IMR-90 (cell line): ENCODE measurements at regions not wholly inside any gene's neighbourhood (a gene's known extent, or its start where the extent isn't known, plus 50 kb on each side); places are given as distances from the start of the nearest gene placed in this dataset.

Source experiments
- ATAC-seq: fragments of 200-7000 bp; cut with Tn5 transposase; 2 replicates; pipeline ENCODE4 v1.9.1; 2020; ENCODE audit warnings: low read depth, mild to moderate bottlenecking, moderate library complexity
- BruUV-seq: library from RNA; stranded (reverse); fragments of 400-500 nt; replicated peaks from 2 replicates; lab custom pipeline; 2021; lab: Mats Ljungman, UMichigan
- CTCF ChIA-PET: fragments of 300-600 bp; formaldehyde crosslinking; extraction: SDS; loops from one replicate; lab custom pipeline; 2021; ENCODE audit warnings: antibody characterized with exemption; lab: Yijun Ruan, JAX
- POLR2A ChIA-PET: fragments of 300-600 bp; sonication (Branson Sonifier 250); formaldehyde crosslinking; loops from one replicate; lab custom pipeline; 2022; ENCODE audit warnings: antibody characterized with exemption; ENCODE audit not compliant: unreplicated experiment; lab: Charles Lee
- DNase-seq: peaks from one replicate; pipeline ENCODE4 v3.0.0; 2013
- H2AFZ ChIP-seq: replicated peaks from 2 replicates; pipeline ENCODE3; 2013; ENCODE audit warnings: low read length, mild to moderate bottlenecking; ENCODE audit not compliant: poor library complexity
- H2AK5ac ChIP-seq: 2 replicates; pipeline ENCODE4 v1.6.1; 2013; ENCODE audit warnings: low read depth, low read length, inconsistent platforms
- H2AK9ac ChIP-seq: replicated peaks from 2 replicates; pipeline ENCODE3; 2013; ENCODE audit warnings: mild to moderate bottlenecking, low read depth, low read length, moderate library complexity; ENCODE audit not compliant: poor library complexity
- H2BK120ac ChIP-seq: 2 replicates; pipeline ENCODE4 v1.6.1; 2013; ENCODE audit warnings: low read depth, low read length, inconsistent platforms
- H2BK15ac ChIP-seq: 3 replicates; pipeline ENCODE4 v1.6.1; 2013; ENCODE audit warnings: low read depth, low read length, inconsistent platforms
- H2BK20ac ChIP-seq: 2 replicates; pipeline ENCODE4 v1.6.1; 2013; ENCODE audit warnings: low read depth, mild to moderate bottlenecking, inconsistent platforms, low read length, moderate library complexity
- H2BK5ac ChIP-seq: 2 replicates; pipeline ENCODE4 v1.6.1; 2013; ENCODE audit warnings: mild to moderate bottlenecking, low read depth, low read length, inconsistent platforms; ENCODE audit not compliant: poor library complexity, severe bottlenecking
- H3K14ac ChIP-seq: replicated peaks from 2 replicates; pipeline ENCODE4 v1.6.1; 2013; ENCODE audit warnings: low read depth, low read length, inconsistent platforms
- H3K18ac ChIP-seq: 2 replicates; pipeline ENCODE4 v1.6.1; 2013; ENCODE audit warnings: low read depth, low read length, control low read depth
- H3K23ac ChIP-seq: 2 replicates; pipeline ENCODE4 v1.6.1; 2013; ENCODE audit warnings: low read depth, low read length, inconsistent platforms
- H3K27ac ChIP-seq: 2 replicates; pipeline ENCODE4 v1.5.1; 2013; ENCODE audit warnings: mild to moderate bottlenecking, control low read depth, low read length; ENCODE audit not compliant: insufficient read depth
- H3K27me3 ChIP-seq: 2 replicates; pipeline ENCODE4 v1.6.1; 2013; ENCODE audit warnings: low read length; ENCODE audit not compliant: control insufficient read depth, insufficient read depth
- H3K36me3 ChIP-seq: 2 replicates; pipeline ENCODE4 v1.6.1; 2013; ENCODE audit warnings: low read length, mixed read lengths; ENCODE audit not compliant: control insufficient read depth, insufficient read depth
- H3K4ac ChIP-seq: 2 replicates; pipeline ENCODE4 v1.6.1; 2013; ENCODE audit warnings: low read depth, low read length, inconsistent platforms
- H3K4me1 ChIP-seq: 2 replicates; pipeline ENCODE4 v1.6.1; 2013; ENCODE audit warnings: low read length, mixed read lengths; ENCODE audit not compliant: control insufficient read depth, insufficient read depth
- H3K4me2 ChIP-seq: 2 replicates; pipeline ENCODE4 v1.6.1; 2013; ENCODE audit warnings: low read depth, mild to moderate bottlenecking, control low read depth, low read length, moderate library complexity
- H3K4me3 ChIP-seq: 2 replicates; pipeline ENCODE4 v1.5.1; 2013; ENCODE audit warnings: low read depth, mild to moderate bottlenecking, control low read depth, low read length, moderate library complexity; ENCODE audit not compliant: insufficient read depth
- H3K56ac ChIP-seq: 2 replicates; pipeline ENCODE4 v1.6.1; 2013; ENCODE audit warnings: low read length, inconsistent platforms; ENCODE audit not compliant: insufficient read depth; ENCODE audit errors: extremely low read depth
- H3K79me1 ChIP-seq, 2 experiments: 2 replicates each; pipeline ENCODE4 v1.6.1; 2013; ENCODE audit warnings: low read length in 2 of 2, inconsistent platforms in 1 of 2, low read depth in 1 of 2
- H3K9ac ChIP-seq: 2 replicates; pipeline ENCODE4 v1.6.1; 2013; ENCODE audit warnings: low read depth, low read length, control low read depth
- H3K9me1 ChIP-seq: 2 replicates; pipeline ENCODE4 v1.6.1; 2013; ENCODE audit warnings: low read length, inconsistent platforms; ENCODE audit not compliant: insufficient read depth
- H3K9me3 ChIP-seq: 2 replicates; pipeline ENCODE4 v1.6.1; 2013; ENCODE audit warnings: low read length; ENCODE audit not compliant: control insufficient read depth, insufficient read depth
- H4K20me1 ChIP-seq: 2 replicates; pipeline ENCODE4 v1.6.1; 2013; ENCODE audit warnings: low read length, inconsistent platforms; ENCODE audit not compliant: insufficient read depth
- H4K5ac ChIP-seq: 2 replicates; pipeline ENCODE4 v1.6.1; 2013; ENCODE audit warnings: mild to moderate bottlenecking, low read depth, low read length, control low read depth
- H4K8ac ChIP-seq, 2 experiments: 2 replicates each; pipeline ENCODE4 v1.6.1; 2013; ENCODE audit warnings: low read depth in 2 of 2, low read length in 2 of 2, control low read depth in 1 of 2, inconsistent platforms in 1 of 2
- H4K91ac ChIP-seq: 2 replicates; pipeline ENCODE4 v1.6.1; 2013; ENCODE audit warnings: low read depth, low read length, inconsistent platforms; ENCODE audit not compliant: insufficient read depth
- CEBPB ChIP-seq: IDR thresholded peaks from 2 replicates; pipeline ENCODE4 v1.6.1; 2012; ENCODE audit warnings: low read depth, low read length, improper control_type of control experiment
- MAZ ChIP-seq: IDR thresholded peaks from 2 replicates; pipeline ENCODE4 v1.6.1; 2012; ENCODE audit warnings: low read depth, mild to moderate bottlenecking, low read length, improper control_type of control experiment, moderate library complexity, borderline replicate concordance
- RCOR1 ChIP-seq: IDR thresholded peaks from 2 replicates; pipeline ENCODE4 v1.6.1; 2012; ENCODE audit warnings: mild to moderate bottlenecking, low read length, improper control_type of control experiment; ENCODE audit not compliant: insufficient replicate concordance
- WGBS, 2 experiments: methylation state at CpG; one replicate each; pipeline versions ENCODE4 v1.1.5 to v1.1.7; 2013; ENCODE audit warnings: missing lambda C conversion rate in 2 of 2; ENCODE audit not compliant: insufficient read length in 1 of 2; ENCODE audit errors: extremely low coverage in 2 of 2; 5-methylcytosine and 5-hydroxymethylcytosine counted together
- dilution Hi-C: fragments of 300-500 bp; cut with HindIII; formaldehyde crosslinking; loops from one replicate; pipeline ENCODE4 v1.14.3; 2018; ENCODE audit warnings: low sequenced_read_pairs; ENCODE audit not compliant: unreplicated experiment
- in situ Hi-C: fragments of 300-500 bp; cut with MboI; formaldehyde crosslinking; loops from 3 replicates; pipeline ENCODE4 v1.14.3; 2019; ENCODE audit warnings: low sequenced_read_pairs, inconsistent platforms, mixed read lengths
- intact Hi-C: fragments of 100-400 bp; cut with micrococcal nuclease; formaldehyde crosslinking; loops from 2 replicates; pipeline ENCODE4 v1.10.0; 2022

DNA sequence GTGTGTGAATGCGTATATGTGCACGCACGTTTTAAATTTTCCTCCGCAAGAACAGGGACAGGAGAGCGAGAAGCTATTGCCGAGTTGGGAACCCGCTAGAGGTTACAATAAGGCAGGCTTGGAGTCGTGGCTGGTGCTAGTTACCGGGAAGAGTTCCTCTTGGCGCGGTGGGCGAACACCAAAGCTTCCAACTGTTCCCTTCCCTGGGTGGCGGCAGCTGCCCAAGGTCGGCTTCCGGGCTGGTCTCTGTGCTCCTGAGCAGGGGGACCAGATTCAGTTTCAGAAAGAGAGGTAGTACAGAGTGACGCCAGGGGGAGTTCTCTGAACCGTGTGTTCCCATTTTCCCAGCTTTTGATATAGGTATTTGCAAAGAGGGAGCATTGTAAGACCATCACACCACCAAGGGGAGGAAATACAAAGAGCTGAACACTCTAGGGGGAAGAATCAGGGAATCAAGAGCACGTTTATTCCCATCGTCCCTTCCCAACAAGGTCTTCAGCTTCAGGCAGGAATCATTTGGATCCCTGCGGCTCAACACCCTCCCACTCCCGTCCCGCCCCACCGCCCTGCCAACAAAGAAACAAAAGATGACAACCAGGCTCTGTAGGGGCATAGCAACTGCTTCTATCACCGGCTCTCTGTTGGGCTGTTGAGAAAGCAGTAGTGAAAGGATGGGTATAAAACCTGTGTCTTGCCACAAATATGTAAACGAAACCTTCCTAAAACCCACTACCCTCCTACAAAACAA is 113.6 kb upstream of the TEX13C start (continued):
- TF ChIP-seq MAZ: no peak
- TF ChIP-seq CEBPB: no peak

- Histone ChIP-seq H4K8ac (no peak overlapping the region), H3K23ac (no peak overlapping the region), H2BK5ac (no peak overlapping the region), H3K9me1 (no peaks in the 10 kb centered on the region), H2AK5ac (no peak overlapping the region), H3K27me3 (no peaks in the 10 kb centered on the region; the same call in 1 of the 2 replicates), H3K9ac (no peak overlapping the region), H3K56ac (no peak overlapping the region), H2AFZ (no peak overlapping the region), H3K4me3 (no peak overlapping the region), H3K4me2 (no peak overlapping the region), H3K27ac (no peak overlapping the region), H3K14ac (no peak overlapping the region), H3K9me3 (no peaks in the 10 kb centered on the region), H3K18ac (no peak overlapping the region), H3K4me1 (no peaks in the 10 kb centered on the region), H4K20me1 (no peaks in the 10 kb centered on the region), H3K79me1 (no peaks in the 10 kb centered on the region), H3K36me3 (no peaks in the 10 kb centered on the region), H2BK120ac (no peak overlapping the region), H2BK15ac (no peak overlapping the region), H2BK20ac (no peak overlapping the region), H4K5ac (no peak overlapping the region), H4K91ac (no peak overlapping the region), H2AK9ac (no peak overlapping the region), H3K4ac (no peak overlapping the region)
- no peak for DNase-seq
- intact Hi-C loops (no loop called here), in situ Hi-C loops (no loop called here), dilution Hi-C loops (no loop called here)
- no peak for TF ChIP-seq RCOR1
- no TSS peak for BruUV-seq
- ChIA-PET POLR2A (no interaction called here), CTCF (no interaction called here)
- WGBS, 2 experiments: no CpG with 5 or more reads among the region's 1 CpG
- no peak for ATAC-seq
Measured at GRCh38 chrX:125210146-125210545, 109.5 kb upstream of the TEX13C start.
